ENCODE measurements at regions not wholly inside any gene's neighbourhood (a gene's known extent, or its start where the extent isn't known, plus 50 kb on each side); places are given as distances from the start of the nearest gene placed in this dataset.
"Not testable (repeated sequence)": the region's sequence is repeated elsewhere in the genome, so short reads cannot be mapped to it uniquely, and the experiment has no call there.

DNA sequence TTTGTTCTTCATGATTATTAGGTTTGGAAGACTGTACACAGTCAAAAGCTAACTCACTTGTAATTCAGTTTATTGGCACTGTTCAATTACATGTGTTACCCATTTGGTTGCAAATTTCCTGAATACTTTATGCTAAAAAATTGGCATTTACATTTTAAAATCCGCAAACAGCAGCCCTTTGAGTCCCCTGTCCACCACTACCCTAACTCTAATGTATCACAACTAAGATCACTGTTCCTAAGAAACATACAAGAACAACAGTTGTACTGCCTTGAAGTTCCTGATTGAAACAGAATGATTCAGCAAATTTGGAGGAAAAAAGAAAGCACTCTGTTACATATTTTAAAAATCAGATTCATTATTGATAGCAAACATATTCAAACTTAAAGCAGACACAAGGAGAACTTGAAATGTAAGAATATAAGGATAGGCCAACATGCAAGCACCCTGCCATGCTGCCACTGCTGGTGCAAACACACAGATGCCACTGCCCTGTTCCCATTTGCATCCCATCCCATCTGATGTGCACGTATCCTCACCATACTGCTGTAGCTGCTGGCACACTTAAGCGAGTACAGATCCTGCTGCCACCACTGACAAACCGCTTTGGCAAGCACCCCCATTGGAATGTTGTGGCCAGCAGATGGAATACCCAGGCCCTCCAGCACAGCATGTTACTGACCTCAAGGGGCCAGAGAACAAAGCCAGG, 343.4 kb downstream of the PPP1R2C start:
- DNase-seq, result no peak

DNA sequence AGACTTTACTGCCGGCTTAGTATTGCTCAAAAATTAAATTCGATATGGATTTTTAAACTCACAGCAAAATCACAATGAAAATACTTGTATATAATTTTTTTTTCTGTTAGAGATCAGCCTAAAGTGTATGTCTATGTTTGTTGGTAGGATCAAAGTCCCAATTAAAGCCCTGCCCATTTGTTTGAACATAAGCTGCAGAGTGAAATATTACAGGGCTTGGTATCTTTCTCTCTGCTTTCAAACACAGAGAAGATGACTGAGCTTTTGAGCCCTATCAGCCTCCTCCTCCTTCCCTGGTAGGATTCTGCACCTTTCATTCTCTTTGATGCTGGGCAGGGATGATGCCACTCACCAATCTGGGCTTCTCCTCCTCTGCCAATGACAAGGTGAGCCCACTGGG, 345.4 kb downstream of the PPP1R2C start:
- no peak for DNase-seq

GRCh38 chrX:42422961-42423360, 355.0 kb downstream of the PPP1R2C start:
- no peak for DNase-seq

DNA sequence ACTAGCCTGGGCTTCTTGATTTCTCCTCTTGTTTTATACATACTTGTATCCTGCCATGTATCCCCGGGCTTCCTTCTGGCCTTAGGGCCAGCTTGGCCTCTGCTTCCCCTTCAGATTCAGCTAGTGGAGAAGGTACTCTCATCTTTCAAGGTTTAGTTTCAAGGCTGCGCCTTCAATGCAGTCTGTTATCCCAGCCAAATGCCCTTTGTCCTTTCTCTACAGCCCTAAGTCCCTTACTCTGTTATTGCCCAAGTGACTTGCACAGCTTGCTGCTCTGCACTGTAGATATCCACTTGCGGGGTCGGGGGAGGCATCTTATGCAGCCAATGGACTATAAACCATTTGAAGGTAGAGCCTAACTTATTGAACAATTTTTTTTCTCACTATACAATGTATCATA, 357.5 kb downstream of the PPP1R2C start:
- DNase-seq, result no peak

DNA sequence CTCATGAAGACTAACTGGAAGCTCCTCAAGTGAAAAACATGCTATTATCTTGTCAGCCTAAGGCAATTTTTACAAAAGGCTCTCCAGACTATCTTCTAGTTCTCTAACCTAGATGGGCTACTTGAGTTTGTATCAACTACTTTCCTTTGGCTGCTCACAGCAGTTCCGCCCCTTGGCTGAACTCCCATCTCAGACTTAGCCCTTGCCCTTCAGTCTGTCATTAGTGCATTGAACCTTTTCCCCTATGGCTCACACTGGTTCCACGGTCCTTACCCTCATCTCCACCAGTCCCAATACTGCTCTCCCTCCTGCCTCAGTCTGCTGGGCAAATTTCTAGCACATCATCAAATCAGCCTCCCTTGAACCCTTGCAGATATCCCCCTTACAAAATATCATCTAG, 362.3 kb downstream of the PPP1R2C start:
- no peak for DNase-seq

DNA sequence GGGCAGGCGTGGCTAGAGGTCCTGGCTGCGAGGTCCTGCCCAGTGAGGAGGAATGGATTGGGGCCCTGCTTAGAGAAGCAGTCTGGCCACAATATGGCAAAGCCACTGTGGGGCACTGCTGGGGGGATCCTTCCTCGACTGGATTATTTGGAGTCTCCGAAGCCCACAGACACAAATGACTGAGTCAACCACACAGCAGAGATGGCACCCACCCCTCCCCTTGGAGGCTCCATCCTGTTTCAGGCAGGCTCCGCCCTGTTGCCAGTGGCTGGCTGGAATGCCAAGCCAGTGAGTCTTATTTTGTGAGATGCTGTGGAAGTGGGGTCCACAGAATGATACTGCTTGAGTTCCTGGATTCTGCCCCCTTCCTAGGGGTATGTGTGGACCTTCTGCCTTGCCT, 363.9 kb downstream of the PPP1R2C start:
- no peak for DNase-seq

DNA sequence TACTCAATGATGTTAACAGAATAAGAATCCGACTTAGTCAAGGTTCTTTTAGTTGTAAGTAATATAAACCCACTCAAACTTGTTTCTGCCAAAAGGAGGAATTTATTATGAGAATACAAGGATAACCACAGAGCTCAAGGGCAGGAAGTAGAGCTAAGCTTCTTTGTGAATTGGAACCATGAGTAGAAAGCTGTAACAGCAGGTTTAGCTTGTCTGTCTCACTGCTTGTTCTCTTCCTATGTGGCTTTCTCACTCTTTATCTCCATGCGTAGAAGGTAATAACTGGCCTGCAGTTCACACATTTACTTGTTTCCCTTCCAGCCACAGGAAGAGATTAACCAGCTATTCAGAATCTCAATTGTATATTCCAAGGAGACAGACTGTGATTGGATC, 378.3 kb downstream of the PPP1R2C start:
- DNase-seq, result no peak

DNA sequence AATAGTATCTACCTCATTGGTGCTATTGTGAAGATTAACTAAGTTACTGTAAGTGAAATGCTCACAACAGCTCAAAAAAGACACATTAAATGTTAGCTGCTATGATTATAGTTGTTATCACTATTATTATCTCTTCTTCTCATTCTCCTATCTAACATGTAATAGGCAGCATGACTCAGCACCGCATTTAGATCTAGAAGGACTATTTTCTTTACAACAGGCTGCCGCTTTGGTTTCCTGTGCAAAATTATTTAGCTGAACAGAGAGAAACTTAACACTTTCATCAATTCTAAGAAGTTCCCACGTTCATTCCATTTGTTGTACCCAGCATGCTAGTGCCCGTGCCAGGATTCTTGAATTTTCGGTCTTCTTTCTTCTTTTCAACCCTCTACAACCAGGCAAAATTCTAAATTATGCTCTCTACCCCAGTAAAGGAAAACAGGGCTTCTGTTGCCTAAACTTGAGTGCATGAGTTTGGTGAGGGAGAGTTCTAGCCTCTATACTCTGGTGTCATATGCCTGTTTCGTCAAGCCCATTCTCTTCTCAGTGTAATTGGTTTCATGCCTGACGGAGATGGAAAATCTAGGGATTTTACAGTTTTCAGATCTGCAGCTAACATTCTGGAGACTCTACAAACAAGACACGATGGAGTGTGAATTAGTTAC, 378.9 kb downstream of the PPP1R2C start:
- no peak for DNase-seq

DNA sequence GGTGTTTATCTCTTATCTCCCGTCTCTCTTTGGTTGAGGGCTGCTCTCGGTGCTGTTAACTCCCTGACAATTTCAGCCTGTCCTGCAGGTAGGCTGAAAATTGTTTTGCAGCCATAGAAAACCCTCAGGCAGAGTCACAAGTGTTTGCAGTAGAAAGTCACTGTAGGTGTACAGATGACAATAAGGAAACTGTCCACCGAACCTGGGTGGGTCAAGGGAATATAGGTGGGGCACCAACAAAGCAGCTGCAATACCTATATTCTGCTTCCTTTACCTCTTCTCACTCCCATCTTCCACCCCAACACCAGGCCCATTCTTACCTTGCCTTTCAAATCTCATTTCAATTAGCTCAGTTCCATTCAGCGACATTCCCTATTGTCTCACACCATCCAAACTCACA, 381.8 kb downstream of the PPP1R2C start:
- DNase-seq, result no peak

DNA sequence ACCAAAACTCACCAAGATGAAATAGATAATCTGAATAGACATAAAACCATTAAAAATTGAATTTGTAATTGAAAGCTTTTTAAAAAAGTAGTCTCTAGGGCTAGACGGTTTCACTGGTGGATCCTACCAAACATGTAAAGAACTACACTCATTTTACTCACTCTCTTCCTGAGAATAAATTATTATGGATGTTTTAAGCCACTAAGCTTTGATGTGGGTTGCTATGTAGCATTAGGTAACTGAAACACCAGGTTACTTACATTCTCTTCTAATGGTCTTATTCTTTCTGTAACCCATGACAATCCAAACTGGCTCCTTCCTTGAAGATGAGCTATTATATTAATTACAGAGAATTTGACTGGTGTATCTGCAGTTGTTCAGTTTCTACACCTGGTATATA, 385.1 kb downstream of the PPP1R2C start:
- no peak for DNase-seq

DNA sequence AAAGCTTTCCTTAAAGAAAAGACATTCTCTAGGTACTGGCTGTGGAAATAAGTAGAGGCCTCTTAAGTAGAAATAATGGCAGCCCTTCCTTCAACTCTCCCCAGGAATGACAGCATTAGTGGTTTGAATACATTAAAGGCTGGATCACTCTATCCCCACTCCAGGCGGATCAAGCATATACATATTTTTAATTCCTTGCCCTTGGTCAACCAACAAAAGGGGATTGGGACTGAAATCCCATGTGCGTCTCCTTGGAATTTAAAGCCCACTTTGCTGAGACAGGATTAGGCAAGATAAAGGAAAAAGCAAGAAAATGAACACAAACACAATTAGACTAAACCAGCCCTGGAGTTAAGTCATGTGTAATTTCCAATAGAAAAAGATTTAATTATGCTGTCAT, 391.3 kb downstream of the PPP1R2C start:
- DNase-seq, result no peak

DNA sequence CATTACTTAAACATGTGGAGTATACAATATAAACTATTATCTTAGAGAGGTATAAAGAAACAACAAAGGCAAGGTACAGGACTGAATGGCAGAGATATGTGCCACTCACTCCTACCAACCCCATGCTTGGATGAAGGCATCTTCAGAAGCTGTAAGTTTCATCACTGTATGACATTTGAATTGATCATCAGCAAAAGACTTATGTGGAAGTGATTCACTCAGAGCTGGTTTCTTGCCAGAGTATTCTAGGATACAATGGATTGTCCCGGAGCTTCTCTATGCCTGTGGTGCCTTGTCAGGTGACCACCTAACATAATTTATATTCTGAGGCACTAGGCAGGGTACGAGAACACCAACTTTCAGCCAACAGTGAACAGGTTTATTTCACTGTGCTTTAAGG, 392.2 kb downstream of the PPP1R2C start:
- no peak for DNase-seq

DNA sequence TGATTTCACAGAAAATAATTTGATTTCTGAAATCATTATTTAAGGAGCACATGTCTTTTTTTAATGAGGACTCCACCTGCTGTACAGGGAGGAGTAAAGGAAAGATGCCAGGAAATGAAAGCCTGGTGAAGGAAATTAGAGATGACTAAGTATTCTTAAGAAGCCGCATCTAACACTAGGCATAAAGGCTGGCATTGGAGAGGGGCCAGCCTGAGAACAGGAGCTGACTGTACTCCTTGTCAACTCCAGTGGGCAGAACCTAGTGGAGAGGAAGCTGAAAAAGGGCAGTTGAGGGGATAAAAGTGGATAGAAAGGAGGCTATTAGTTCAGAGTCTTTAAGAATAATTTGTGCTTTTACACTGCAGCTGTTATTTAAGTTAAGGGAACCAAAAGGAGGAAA, 393.0 kb downstream of the PPP1R2C start:
- no peak for DNase-seq

DNA sequence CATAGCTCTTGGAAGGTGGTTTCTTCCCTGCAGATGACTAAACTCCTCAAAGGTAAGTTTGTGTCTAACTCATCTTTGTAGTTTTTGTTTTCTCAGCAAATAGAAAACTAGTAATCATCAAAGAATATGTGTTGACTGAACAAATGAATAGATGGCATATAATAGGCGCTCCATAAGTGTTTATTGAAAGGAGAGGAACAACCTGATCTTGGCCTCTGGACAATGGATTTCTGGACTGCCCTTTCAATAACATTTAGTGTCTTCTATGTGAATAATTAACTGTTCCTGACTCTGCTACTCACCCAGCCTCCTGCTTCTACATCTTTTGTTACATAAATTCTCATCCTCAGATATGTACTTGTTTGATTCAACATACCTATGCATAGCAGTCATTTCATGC, 399.1 kb downstream of the PPP1R2C start:
- no peak for DNase-seq

- DNase-seq, result no peak
These were observed 402.9 kb downstream of the PPP1R2C start for GRCh38 chrX:42375086-42375485.

- no peak for DNase-seq
These were observed 411.8 kb downstream of the PPP1R2C start for GRCh38 chrX:42366181-42366580.

DNA sequence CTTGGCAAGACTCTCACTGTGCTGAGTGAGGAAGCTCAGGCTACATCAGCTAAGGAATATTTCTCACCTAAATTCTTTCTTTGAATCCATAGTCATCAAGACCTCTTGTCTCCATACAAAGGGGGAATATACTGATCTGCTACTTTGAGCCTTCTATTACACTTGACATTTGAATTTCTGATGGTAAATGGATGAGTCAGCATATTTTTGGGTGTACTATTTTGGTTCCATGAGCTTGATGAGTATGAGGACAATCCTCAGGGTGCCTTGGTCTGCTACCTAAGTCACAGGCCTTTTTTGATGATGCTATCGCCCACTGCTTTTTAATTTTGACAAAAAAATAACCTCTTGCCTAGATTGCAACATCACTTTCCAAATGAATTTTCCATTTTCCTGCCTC, 415.7 kb downstream of the PPP1R2C start:
- no peak for DNase-seq

- DNase-seq, result not testable (repeated sequence)
These were observed 419.6 kb upstream of the CASK start for GRCh38 chrX:42342981-42343380.
